ENCODE measurements at regions not wholly inside any gene's neighbourhood (a gene's known extent, or its start where the extent isn't known, plus 50 kb on each side); places are given as distances from the start of the nearest gene placed in this dataset.

DNA sequence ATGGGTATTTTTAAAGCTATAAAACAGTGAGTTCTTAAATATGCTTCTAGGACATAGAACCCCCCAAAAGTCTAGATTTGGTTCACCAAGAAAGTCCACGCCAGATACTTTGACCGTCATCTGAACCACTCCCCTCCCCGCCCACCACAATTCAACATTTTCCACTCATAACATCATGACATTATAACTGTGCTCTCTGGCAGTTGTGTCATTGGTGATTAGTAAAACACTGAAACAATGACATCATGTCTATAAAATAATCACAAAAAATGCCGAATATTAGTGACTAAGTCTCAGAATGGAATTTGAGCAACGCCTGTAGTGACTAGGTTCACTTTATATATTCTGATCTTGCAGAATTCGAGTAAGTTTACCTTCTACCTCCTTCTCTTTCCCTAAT, 732.3 kb downstream of the FGF9 start (continued):
- TF ChIP-seq, protein P1, sequence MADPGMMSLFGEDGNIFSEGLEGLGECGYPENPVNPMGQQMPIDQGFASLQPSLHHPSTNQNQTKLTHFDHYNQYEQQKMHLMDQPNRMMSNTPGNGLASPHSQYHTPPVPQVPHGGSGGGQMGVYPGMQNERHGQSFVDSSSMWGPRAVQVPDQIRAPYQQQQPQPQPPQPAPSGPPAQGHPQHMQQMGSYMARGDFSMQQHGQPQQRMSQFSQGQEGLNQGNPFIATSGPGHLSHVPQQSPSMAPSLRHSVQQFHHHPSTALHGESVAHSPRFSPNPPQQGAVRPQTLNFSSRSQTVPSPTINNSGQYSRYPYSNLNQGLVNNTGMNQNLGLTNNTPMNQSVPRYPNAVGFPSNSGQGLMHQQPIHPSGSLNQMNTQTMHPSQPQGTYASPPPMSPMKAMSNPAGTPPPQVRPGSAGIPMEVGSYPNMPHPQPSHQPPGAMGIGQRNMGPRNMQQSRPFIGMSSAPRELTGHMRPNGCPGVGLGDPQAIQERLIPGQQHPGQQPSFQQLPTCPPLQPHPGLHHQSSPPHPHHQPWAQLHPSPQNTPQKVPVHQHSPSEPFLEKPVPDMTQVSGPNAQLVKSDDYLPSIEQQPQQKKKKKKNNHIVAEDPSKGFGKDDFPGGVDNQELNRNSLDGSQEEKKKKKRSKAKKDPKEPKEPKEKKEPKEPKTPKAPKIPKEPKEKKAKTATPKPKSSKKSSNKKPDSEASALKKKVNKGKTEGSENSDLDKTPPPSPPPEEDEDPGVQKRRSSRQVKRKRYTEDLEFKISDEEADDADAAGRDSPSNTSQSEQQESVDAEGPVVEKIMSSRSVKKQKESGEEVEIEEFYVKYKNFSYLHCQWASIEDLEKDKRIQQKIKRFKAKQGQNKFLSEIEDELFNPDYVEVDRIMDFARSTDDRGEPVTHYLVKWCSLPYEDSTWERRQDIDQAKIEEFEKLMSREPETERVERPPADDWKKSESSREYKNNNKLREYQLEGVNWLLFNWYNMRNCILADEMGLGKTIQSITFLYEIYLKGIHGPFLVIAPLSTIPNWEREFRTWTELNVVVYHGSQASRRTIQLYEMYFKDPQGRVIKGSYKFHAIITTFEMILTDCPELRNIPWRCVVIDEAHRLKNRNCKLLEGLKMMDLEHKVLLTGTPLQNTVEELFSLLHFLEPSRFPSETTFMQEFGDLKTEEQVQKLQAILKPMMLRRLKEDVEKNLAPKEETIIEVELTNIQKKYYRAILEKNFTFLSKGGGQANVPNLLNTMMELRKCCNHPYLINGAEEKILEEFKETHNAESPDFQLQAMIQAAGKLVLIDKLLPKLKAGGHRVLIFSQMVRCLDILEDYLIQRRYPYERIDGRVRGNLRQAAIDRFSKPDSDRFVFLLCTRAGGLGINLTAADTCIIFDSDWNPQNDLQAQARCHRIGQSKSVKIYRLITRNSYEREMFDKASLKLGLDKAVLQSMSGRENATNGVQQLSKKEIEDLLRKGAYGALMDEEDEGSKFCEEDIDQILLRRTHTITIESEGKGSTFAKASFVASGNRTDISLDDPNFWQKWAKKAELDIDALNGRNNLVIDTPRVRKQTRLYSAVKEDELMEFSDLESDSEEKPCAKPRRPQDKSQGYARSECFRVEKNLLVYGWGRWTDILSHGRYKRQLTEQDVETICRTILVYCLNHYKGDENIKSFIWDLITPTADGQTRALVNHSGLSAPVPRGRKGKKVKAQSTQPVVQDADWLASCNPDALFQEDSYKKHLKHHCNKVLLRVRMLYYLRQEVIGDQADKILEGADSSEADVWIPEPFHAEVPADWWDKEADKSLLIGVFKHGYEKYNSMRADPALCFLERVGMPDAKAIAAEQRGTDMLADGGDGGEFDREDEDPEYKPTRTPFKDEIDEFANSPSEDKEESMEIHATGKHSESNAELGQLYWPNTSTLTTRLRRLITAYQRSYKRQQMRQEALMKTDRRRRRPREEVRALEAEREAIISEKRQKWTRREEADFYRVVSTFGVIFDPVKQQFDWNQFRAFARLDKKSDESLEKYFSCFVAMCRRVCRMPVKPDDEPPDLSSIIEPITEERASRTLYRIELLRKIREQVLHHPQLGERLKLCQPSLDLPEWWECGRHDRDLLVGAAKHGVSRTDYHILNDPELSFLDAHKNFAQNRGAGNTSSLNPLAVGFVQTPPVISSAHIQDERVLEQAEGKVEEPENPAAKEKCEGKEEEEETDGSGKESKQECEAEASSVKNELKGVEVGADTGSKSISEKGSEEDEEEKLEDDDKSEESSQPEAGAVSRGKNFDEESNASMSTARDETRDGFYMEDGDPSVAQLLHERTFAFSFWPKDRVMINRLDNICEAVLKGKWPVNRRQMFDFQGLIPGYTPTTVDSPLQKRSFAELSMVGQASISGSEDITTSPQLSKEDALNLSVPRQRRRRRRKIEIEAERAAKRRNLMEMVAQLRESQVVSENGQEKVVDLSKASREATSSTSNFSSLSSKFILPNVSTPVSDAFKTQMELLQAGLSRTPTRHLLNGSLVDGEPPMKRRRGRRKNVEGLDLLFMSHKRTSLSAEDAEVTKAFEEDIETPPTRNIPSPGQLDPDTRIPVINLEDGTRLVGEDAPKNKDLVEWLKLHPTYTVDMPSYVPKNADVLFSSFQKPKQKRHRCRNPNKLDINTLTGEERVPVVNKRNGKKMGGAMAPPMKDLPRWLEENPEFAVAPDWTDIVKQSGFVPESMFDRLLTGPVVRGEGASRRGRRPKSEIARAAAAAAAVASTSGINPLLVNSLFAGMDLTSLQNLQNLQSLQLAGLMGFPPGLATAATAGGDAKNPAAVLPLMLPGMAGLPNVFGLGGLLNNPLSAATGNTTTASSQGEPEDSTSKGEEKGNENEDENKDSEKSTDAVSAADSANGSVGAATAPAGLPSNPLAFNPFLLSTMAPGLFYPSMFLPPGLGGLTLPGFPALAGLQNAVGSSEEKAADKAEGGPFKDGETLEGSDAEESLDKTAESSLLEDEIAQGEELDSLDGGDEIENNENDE (IDR thresholded peaks at IDR 0.05; ENCODE audit: insufficient replicate concordance, low read length), result no peak
